ENCODE measurements at regions not wholly inside any gene's neighbourhood (a gene's known extent, or its start where the extent isn't known, plus 50 kb on each side); places are given as distances from the start of the nearest gene placed in this dataset.

DNA sequence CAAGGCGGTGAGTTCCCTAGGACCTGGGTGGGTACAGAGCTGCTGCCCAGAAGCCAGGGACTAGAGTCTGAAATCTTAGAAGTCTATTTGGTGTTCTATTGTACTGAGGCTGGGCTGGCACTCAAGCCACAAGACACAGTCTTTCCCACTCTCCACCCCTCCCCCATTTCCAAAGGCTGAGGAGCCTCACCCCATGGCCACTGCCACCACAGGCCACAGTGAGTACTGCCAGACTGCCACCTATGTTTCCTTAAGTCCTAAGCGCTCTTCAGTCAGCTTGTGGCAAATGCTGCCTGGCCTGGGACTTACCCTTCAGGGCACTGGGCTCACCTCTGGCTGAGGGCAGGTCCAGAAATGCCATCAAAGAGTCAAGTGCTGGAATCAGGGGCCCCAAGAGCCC is 469.3 kb downstream of the HAO1 start:
- Histone ChIP-seq H3K4me1 (no peaks in the 10 kb centered on the region), H3K4me3 (no peak overlapping the region), H3K27ac (no peak overlapping the region), H3K27me3 (no peaks in the 10 kb centered on the region), H3K9me3 (no peaks in the 10 kb centered on the region), H3K36me3 (no peaks in the 10 kb centered on the region)
- TF ChIP-seq POLR2A (IDR thresholded peaks at IDR 0.05), result no peak
- TF ChIP-seq, protein P1, sequence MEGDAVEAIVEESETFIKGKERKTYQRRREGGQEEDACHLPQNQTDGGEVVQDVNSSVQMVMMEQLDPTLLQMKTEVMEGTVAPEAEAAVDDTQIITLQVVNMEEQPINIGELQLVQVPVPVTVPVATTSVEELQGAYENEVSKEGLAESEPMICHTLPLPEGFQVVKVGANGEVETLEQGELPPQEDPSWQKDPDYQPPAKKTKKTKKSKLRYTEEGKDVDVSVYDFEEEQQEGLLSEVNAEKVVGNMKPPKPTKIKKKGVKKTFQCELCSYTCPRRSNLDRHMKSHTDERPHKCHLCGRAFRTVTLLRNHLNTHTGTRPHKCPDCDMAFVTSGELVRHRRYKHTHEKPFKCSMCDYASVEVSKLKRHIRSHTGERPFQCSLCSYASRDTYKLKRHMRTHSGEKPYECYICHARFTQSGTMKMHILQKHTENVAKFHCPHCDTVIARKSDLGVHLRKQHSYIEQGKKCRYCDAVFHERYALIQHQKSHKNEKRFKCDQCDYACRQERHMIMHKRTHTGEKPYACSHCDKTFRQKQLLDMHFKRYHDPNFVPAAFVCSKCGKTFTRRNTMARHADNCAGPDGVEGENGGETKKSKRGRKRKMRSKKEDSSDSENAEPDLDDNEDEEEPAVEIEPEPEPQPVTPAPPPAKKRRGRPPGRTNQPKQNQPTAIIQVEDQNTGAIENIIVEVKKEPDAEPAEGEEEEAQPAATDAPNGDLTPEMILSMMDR (IDR thresholded peaks at IDR 0.05), result no peak
- no peak for DNase-seq

DNA sequence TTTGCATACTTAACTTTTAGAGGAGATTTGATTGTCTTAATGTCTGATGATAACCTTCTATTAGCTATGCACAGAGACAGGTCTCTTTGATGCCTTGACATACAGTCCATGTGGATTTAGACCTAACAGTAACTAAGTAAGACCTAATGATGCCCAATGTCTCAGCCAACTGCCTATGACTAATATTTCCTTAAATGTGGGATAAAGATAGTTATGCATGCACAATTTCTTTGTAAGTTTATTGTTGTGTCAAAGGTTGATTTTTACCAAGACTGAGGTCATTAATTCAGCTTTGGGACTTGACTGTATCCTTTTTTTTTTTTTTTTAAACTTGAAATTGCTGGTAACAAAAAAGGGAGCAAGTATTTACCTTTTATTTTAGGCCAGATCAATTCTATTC is 450.0 kb downstream of the HAO1 start:
- H3K4me1 ChIP-seq, result no peaks in the 10 kb centered on the region
- no peaks in the 10 kb centered on the region for H3K27me3 ChIP-seq
- TF ChIP-seq, protein P1 (IDR thresholded peaks at IDR 0.05), result no peak
- no peak for TF ChIP-seq POLR2A (IDR thresholded peaks at IDR 0.05)
- DNase-seq, result no peak
- no peaks in the 10 kb centered on the region for H3K9me3 ChIP-seq
- H3K27ac ChIP-seq, result no peak overlapping the region
- no peak overlapping the region for H3K4me3 ChIP-seq
- no peaks in the 10 kb centered on the region for H3K36me3 ChIP-seq

DNA sequence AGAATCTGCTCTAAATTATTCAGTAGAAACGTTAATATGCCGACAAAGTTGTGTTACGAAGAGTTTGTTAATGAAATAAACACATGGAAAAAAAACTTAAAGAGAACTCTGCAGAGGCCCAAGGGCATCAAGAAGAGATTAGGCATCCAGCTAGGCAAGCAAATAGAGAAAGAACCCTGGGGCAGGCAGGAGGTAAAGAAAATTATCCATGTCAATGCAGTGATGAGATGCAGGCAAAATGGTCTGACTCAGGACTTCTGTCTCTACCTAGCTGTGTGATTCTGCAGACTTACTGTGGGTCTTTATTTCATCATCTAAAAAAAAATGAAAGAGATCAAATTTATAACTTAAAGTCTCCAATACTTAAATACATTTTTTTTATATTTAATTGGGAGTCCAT is 448.0 kb downstream of the HAO1 start:
- TF ChIP-seq POLR2A (IDR thresholded peaks at IDR 0.05), result no peak
- TF ChIP-seq, protein P1 (IDR thresholded peaks at IDR 0.05), result no peak
- H3K9me3 ChIP-seq, result no peaks in the 10 kb centered on the region
- H3K4me1 ChIP-seq, result no peaks in the 10 kb centered on the region
- no peak for DNase-seq
- H3K27me3 ChIP-seq, result no peaks in the 10 kb centered on the region
- H3K36me3 ChIP-seq, result no peaks in the 10 kb centered on the region
- no peak overlapping the region for H3K27ac ChIP-seq
- no peak overlapping the region for H3K4me3 ChIP-seq

DNA sequence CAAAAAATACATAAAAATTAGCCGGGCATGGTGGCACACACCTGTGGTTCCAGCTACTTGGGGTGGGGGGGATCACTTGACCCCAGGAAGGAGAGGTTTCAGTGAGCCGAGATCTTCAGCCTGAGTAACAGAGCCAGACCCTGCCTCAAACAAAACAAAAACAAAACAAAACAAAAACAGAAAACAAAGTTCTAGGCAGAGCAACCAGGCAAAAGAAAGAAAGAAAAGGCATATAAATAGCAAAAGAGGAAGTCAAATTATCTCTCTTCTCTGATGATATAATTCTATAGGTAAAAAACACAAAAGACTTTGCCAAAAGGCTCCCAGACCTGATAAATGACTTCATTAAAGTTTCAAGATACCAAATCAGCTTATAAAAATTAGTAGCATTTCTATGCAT is 446.9 kb downstream of the HAO1 start:
- no peaks in the 10 kb centered on the region for H3K36me3 ChIP-seq
- H3K9me3 ChIP-seq, result no peaks in the 10 kb centered on the region
- H3K4me3 ChIP-seq, result no peak overlapping the region
- no peak for DNase-seq
- no peaks in the 10 kb centered on the region for H3K27me3 ChIP-seq
- H3K27ac ChIP-seq, result no peak overlapping the region
- no peak for TF ChIP-seq POLR2A (IDR thresholded peaks at IDR 0.05)
- TF ChIP-seq, protein P1 (IDR thresholded peaks at IDR 0.05), result no peak
- H3K4me1 ChIP-seq, result no peaks in the 10 kb centered on the region

DNA sequence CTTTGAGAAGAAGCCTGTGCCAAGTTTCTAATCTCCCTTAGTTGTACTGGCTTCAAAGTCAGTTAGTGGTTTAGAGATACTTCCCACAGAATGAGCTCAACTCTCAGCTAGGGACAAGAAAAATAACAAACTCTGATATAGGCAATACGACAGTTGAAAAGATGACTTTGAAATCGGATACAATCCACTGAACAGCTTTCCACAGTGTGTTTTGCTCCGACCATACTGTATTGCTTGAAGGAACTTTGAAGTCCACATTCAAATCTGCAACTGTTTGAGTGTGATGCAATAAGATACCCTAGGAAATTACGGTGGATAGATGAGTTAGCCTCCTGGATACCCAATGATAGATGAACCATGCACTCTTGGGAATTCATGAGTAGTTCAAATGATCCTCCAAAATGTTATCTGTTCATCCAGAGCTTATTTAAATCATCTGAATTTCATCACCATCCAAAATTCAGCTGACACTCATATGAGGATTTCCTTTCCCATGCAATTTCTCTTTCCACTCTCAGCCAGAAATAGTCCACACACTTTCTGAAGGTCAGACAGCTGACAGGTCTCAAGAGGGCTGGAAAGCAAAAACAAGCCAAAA is 443.8 kb downstream of the HAO1 start:
- DNase-seq, result no peak
- no peaks in the 10 kb centered on the region for H3K9me3 ChIP-seq

More for the DNA sequence above, 443.8 kb downstream of the HAO1 start:
- Histone ChIP-seq H3K4me1 (no peaks in the 10 kb centered on the region), H3K36me3 (no peaks in the 10 kb centered on the region), H3K27ac (no peak overlapping the region), H3K4me3 (no peak overlapping the region), H3K27me3 (no peaks in the 10 kb centered on the region)
- TF ChIP-seq POLR2A (IDR thresholded peaks at IDR 0.05), result no peak
- TF ChIP-seq, protein P1 (IDR thresholded peaks at IDR 0.05), result no peak

Data from Peyer's patch (tissue), 4 donors.